Mesodermal cell (in vitro differentiated cells): ENCODE measurements at regions not wholly inside any gene's neighbourhood (a gene's known extent, or its start where the extent isn't known, plus 50 kb on each side); places are given as distances from the start of the nearest gene placed in this dataset.
"Not testable (repeated sequence)": the region's sequence is repeated elsewhere in the genome, so short reads cannot be mapped to it uniquely, and the experiment has no call there.

Experiments
- H3K27ac ChIP-seq: 2 replicates; pipeline ENCODE4 v1.7.0; 2013; ENCODE audit warnings: mild to moderate bottlenecking, low read depth, low read length, moderate library complexity; ENCODE audit not compliant: severe bottlenecking
- H3K36me3 ChIP-seq: 2 replicates; pipeline ENCODE4 v1.7.1; 2013; ENCODE audit warnings: mild to moderate bottlenecking, low read length, moderate library complexity; ENCODE audit not compliant: control insufficient read depth, insufficient read depth
- H3K4me1 ChIP-seq: one replicate; pipeline ENCODE4 v1.7.1; 2013; ENCODE audit warnings: mild to moderate bottlenecking, low read length; ENCODE audit not compliant: insufficient read depth, control insufficient read depth, poor library complexity, severe bottlenecking
- H3K4me3 ChIP-seq: 2 replicates; pipeline ENCODE4 v1.7.0; 2013; ENCODE audit warnings: low read length, control low read depth, mild to moderate bottlenecking; ENCODE audit not compliant: insufficient read depth, poor library complexity, severe bottlenecking; ENCODE audit errors: extremely low read depth
- H3K9me3 ChIP-seq: 2 replicates; pipeline ENCODE4 v1.7.1; 2013; ENCODE audit warnings: mild to moderate bottlenecking, low read length, moderate library complexity; ENCODE audit not compliant: control insufficient read depth
- WGBS, 2 experiments: methylation state at CpG; one replicate each; pipeline ENCODE4 v1.1.5; 2013; ENCODE audit warnings: missing lambda C conversion rate in 2 of 2; ENCODE audit not compliant: insufficient coverage in 2 of 2; 5-methylcytosine and 5-hydroxymethylcytosine counted together

GRCh38 chrX:981791-982626, 230.4 kb downstream of the CRLF2 start:
- WGBS, 2 experiments: 12 to 14% methylated on average over 17 to 19 of the region's 20 CpGs
- Histone ChIP-seq H3K4me1 (peaks cover 4% of the 10 kb centered on the region), H3K9me3 (peaks cover 8% of the 10 kb centered on the region), H3K4me3 (no peak overlapping the region), H3K36me3 (no peaks in the 10 kb centered on the region), H3K27ac (no peak overlapping the region)

GRCh38 chrX:980587-981235, 231.7 kb downstream of the CRLF2 start:
- 41% methylated on average over 2 of the region's 7 CpGs; no CpG with 5 or more reads in 1 of the 2 experiments for WGBS, 2 experiments
- Histone ChIP-seq H3K9me3 (peaks cover 8% of the 10 kb centered on the region), H3K27ac (no peak overlapping the region), H3K4me3 (no peak overlapping the region), H3K36me3 (no peaks in the 10 kb centered on the region), H3K4me1 (peaks cover 4% of the 10 kb centered on the region)

- H3K27ac ChIP-seq, H3K36me3 ChIP-seq: not testable (repeated sequence)
- 95 to 100% methylated on average over 4 to 11 of the region's 18 CpGs for WGBS, 2 experiments
Observed at GRCh38 chrX:979127-979526, 233.3 kb downstream of the CRLF2 start.

GRCh38 chrX:973010-973632, 239.3 kb downstream of the CRLF2 start:
- Histone ChIP-seq H3K4me1 (no peaks in the 10 kb centered on the region), H3K27ac (no peak overlapping the region), H3K4me3 (no peak overlapping the region), H3K36me3 (no peaks in the 10 kb centered on the region), H3K9me3 (no peaks in the 10 kb centered on the region)
- 86 to 94% methylated on average over 18 to 21 of the region's 23 CpGs for WGBS, 2 experiments

More at GRCh38 chrX:979127-979526, 233.3 kb downstream of the CRLF2 start:
- H3K4me3 ChIP-seq, H3K4me1 ChIP-seq, H3K9me3 ChIP-seq: not testable (repeated sequence)

- H3K27ac ChIP-seq: no peak overlapping the region
- no peaks in the 10 kb centered on the region for H3K4me1 ChIP-seq
- no peaks in the 10 kb centered on the region for H3K9me3 ChIP-seq
- WGBS, 2 experiments: 87 to 92% methylated on average over 9 to 10 of the region's 13 CpGs
- H3K36me3 ChIP-seq: no peaks in the 10 kb centered on the region
- no peak overlapping the region for H3K4me3 ChIP-seq
Observed at GRCh38 chrX:968148-968965, 244.1 kb downstream of the CRLF2 start.

- no peak overlapping the region for H3K4me3 ChIP-seq
- H3K9me3 ChIP-seq: no peaks in the 10 kb centered on the region
- no peaks in the 10 kb centered on the region for H3K4me1 ChIP-seq
- H3K36me3 ChIP-seq: no peaks in the 10 kb centered on the region
- H3K27ac ChIP-seq: no peak overlapping the region
- WGBS, 2 experiments: 87 to 97% methylated on average over 13 to 16 of the region's 19 CpGs
Observed at GRCh38 chrX:966396-967070, 245.9 kb downstream of the CRLF2 start.

GRCh38 chrX:964831-965416, 247.5 kb downstream of the CRLF2 start:
- Histone ChIP-seq H3K4me1 (no peaks in the 10 kb centered on the region), H3K4me3 (no peak overlapping the region), H3K9me3 (no peaks in the 10 kb centered on the region), H3K36me3 (no peaks in the 10 kb centered on the region), H3K27ac (no peak overlapping the region)
- 75 to 79% methylated on average over 8 of the region's 10 CpGs for WGBS, 2 experiments

- 84 to 90% methylated on average over 5 to 7 of the region's 8 CpGs for WGBS, 2 experiments
Observed at GRCh38 chrX:960821-961220, 251.6 kb downstream of the CRLF2 start.

GRCh38 chrX:959595-959994, 252.9 kb downstream of the CRLF2 start:
- WGBS, 2 experiments: 82 to 86% methylated on average over 9 to 10 of the region's 10 CpGs
- H3K4me3 ChIP-seq: no peak overlapping the region
- no peaks in the 10 kb centered on the region for H3K4me1 ChIP-seq
- no peaks in the 10 kb centered on the region for H3K9me3 ChIP-seq
- H3K27ac ChIP-seq: no peak overlapping the region
- no peaks in the 10 kb centered on the region for H3K36me3 ChIP-seq

More at GRCh38 chrX:960821-961220, 251.6 kb downstream of the CRLF2 start:
- Histone ChIP-seq H3K4me3 (no peak overlapping the region), H3K4me1 (no peaks in the 10 kb centered on the region), H3K27ac (no peak overlapping the region), H3K36me3 (no peaks in the 10 kb centered on the region), H3K9me3 (no peaks in the 10 kb centered on the region)
